T-helper 2 cell treated with Interferon-gamma antibody and Interleukin-4, amounts not matched to agents 5 μg/mL and 100 μg/mL, for 36 hours (primary cell): ENCODE measurements at regions not wholly inside any gene's neighbourhood (a gene's known extent, or its start where the extent isn't known, plus 50 kb on each side); places are given as distances from the start of the nearest gene placed in this dataset.

Source experiments
- DNase-seq: peaks from one replicate; pipeline ENCODE4 v3.0.0; 2021; ENCODE audit warnings: low spot score
- H3K27ac Mint-ChIP-seq: one replicate; pipeline ENCODE4 v1.8.0; 2021; ENCODE audit warnings: mild to moderate bottlenecking, mixed read lengths
- H3K27me3 Mint-ChIP-seq: one replicate; pipeline ENCODE4 v1.8.0; 2021; ENCODE audit warnings: low read depth, mixed read lengths
- H3K36me3 Mint-ChIP-seq: one replicate; pipeline ENCODE4 v1.8.0; 2021; ENCODE audit warnings: low read depth, mixed read lengths
- H3K4me1 Mint-ChIP-seq: one replicate; pipeline ENCODE4 v1.8.0; 2021; ENCODE audit warnings: low read depth, mixed read lengths
- H3K4me3 Mint-ChIP-seq: one replicate; pipeline ENCODE4 v1.8.0; 2022; ENCODE audit warnings: mild to moderate bottlenecking, moderate library complexity, mixed read lengths
- H3K9me3 Mint-ChIP-seq: one replicate; pipeline ENCODE4 v1.8.0; 2021; ENCODE audit warnings: mixed read lengths

GRCh38 chr22:49190816-49191505, 636.7 kb downstream of the BRD1 start:
- no peak overlapping the region for H3K4me3 Mint-ChIP-seq
- H3K36me3 Mint-ChIP-seq: no peaks in the 10 kb centered on the region
- H3K4me1 Mint-ChIP-seq: no peaks in the 10 kb centered on the region
- H3K27ac Mint-ChIP-seq: no peak overlapping the region
- DNase-seq: no peak
- H3K9me3 Mint-ChIP-seq: no peaks in the 10 kb centered on the region
- no peaks in the 10 kb centered on the region for H3K27me3 Mint-ChIP-seq

GRCh38 chr22:49189871-49190270, 637.8 kb downstream of the BRD1 start:
- H3K4me3 Mint-ChIP-seq: no peak overlapping the region
- H3K27ac Mint-ChIP-seq: no peak overlapping the region
- no peaks in the 10 kb centered on the region for H3K4me1 Mint-ChIP-seq
- no peaks in the 10 kb centered on the region for H3K27me3 Mint-ChIP-seq
- no peak for DNase-seq
- H3K36me3 Mint-ChIP-seq: no peaks in the 10 kb centered on the region
- no peaks in the 10 kb centered on the region for H3K9me3 Mint-ChIP-seq

GRCh38 chr22:49188591-49188990, 639.1 kb downstream of the BRD1 start:
- Mint-ChIP-seq H3K36me3 (no peaks in the 10 kb centered on the region), H3K9me3 (no peaks in the 10 kb centered on the region), H3K27ac (no peak overlapping the region), H3K27me3 (no peaks in the 10 kb centered on the region), H3K4me1 (no peaks in the 10 kb centered on the region), H3K4me3 (no peak overlapping the region)
- DNase-seq: no peak

GRCh38 chr22:49188091-49188490, 639.6 kb downstream of the BRD1 start:
- Mint-ChIP-seq H3K4me1 (no peaks in the 10 kb centered on the region), H3K27me3 (no peaks in the 10 kb centered on the region), H3K27ac (no peak overlapping the region), H3K36me3 (no peaks in the 10 kb centered on the region), H3K9me3 (no peaks in the 10 kb centered on the region), H3K4me3 (no peak overlapping the region)
- DNase-seq: no peak

- H3K4me3 Mint-ChIP-seq: no peak overlapping the region
- no peaks in the 10 kb centered on the region for H3K4me1 Mint-ChIP-seq
- H3K36me3 Mint-ChIP-seq: no peaks in the 10 kb centered on the region
- no peak for DNase-seq
- no peaks in the 10 kb centered on the region for H3K9me3 Mint-ChIP-seq
- H3K27me3 Mint-ChIP-seq: no peaks in the 10 kb centered on the region
- H3K27ac Mint-ChIP-seq: no peak overlapping the region
Observed at GRCh38 chr22:49186762-49187161, 640.9 kb downstream of the BRD1 start.

- Mint-ChIP-seq H3K4me3 (no peak overlapping the region), H3K27me3 (no peaks in the 10 kb centered on the region), H3K4me1 (no peaks in the 10 kb centered on the region), H3K9me3 (no peaks in the 10 kb centered on the region), H3K36me3 (no peaks in the 10 kb centered on the region), H3K27ac (no peak overlapping the region)
- DNase-seq: no peak
Observed at GRCh38 chr22:49186293-49186692, 641.4 kb downstream of the BRD1 start.

GRCh38 chr22:49185312-49185969, 642.2 kb downstream of the BRD1 start:
- Mint-ChIP-seq H3K4me3 (no peak overlapping the region), H3K4me1 (no peaks in the 10 kb centered on the region), H3K27me3 (no peaks in the 10 kb centered on the region), H3K9me3 (no peaks in the 10 kb centered on the region), H3K27ac (no peak overlapping the region), H3K36me3 (no peaks in the 10 kb centered on the region)
- no peak for DNase-seq

- Mint-ChIP-seq H3K36me3 (no peaks in the 10 kb centered on the region), H3K9me3 (no peaks in the 10 kb centered on the region), H3K27me3 (no peaks in the 10 kb centered on the region), H3K4me1 (no peaks in the 10 kb centered on the region), H3K4me3 (no peak overlapping the region), H3K27ac (no peak overlapping the region)
- DNase-seq: no peak
Observed at GRCh38 chr22:49184736-49185135, 642.9 kb downstream of the BRD1 start.

- no peak overlapping the region for H3K27ac Mint-ChIP-seq
Observed at GRCh38 chr22:49183826-49184216, 643.9 kb downstream of the BRD1 start.

GRCh38 chr22:49183208-49183825, 644.4 kb downstream of the BRD1 start:
- DNase-seq: no peak
- H3K9me3 Mint-ChIP-seq: no peaks in the 10 kb centered on the region
- no peak overlapping the region for H3K4me3 Mint-ChIP-seq
- no peak overlapping the region for H3K27ac Mint-ChIP-seq
- H3K4me1 Mint-ChIP-seq: no peaks in the 10 kb centered on the region
- H3K36me3 Mint-ChIP-seq: no peaks in the 10 kb centered on the region
- H3K27me3 Mint-ChIP-seq: no peaks in the 10 kb centered on the region

More at GRCh38 chr22:49183826-49184216, 643.9 kb downstream of the BRD1 start:
- no peak for DNase-seq
- Mint-ChIP-seq H3K4me3 (no peak overlapping the region), H3K4me1 (no peaks in the 10 kb centered on the region), H3K27me3 (no peaks in the 10 kb centered on the region), H3K36me3 (no peaks in the 10 kb centered on the region), H3K9me3 (no peaks in the 10 kb centered on the region)

GRCh38 chr22:49182416-49182815, 645.3 kb downstream of the BRD1 start:
- Mint-ChIP-seq H3K4me3 (no peak overlapping the region), H3K27me3 (no peaks in the 10 kb centered on the region), H3K36me3 (no peaks in the 10 kb centered on the region), H3K9me3 (no peaks in the 10 kb centered on the region), H3K27ac (no peak overlapping the region), H3K4me1 (no peaks in the 10 kb centered on the region)
- no peak for DNase-seq

- Mint-ChIP-seq H3K36me3 (no peaks in the 10 kb centered on the region), H3K27me3 (no peaks in the 10 kb centered on the region), H3K4me3 (no peak overlapping the region), H3K4me1 (no peaks in the 10 kb centered on the region), H3K27ac (no peak overlapping the region), H3K9me3 (no peaks in the 10 kb centered on the region)
- no peak for DNase-seq
Observed at GRCh38 chr22:49181942-49182341, 645.7 kb downstream of the BRD1 start.

GRCh38 chr22:49181431-49181830, 646.2 kb downstream of the BRD1 start:
- H3K9me3 Mint-ChIP-seq: no peaks in the 10 kb centered on the region
- no peak for DNase-seq
- H3K27ac Mint-ChIP-seq: no peak overlapping the region
- no peaks in the 10 kb centered on the region for H3K36me3 Mint-ChIP-seq
- no peak overlapping the region for H3K4me3 Mint-ChIP-seq
- H3K27me3 Mint-ChIP-seq: no peaks in the 10 kb centered on the region
- no peaks in the 10 kb centered on the region for H3K4me1 Mint-ChIP-seq

GRCh38 chr22:49180683-49181024, 647.0 kb downstream of the BRD1 start:
- no peak overlapping the region for H3K27ac Mint-ChIP-seq
- no peaks in the 10 kb centered on the region for H3K4me1 Mint-ChIP-seq
- H3K9me3 Mint-ChIP-seq: no peaks in the 10 kb centered on the region
- H3K4me3 Mint-ChIP-seq: no peak overlapping the region
- DNase-seq: no peak
- H3K27me3 Mint-ChIP-seq: no peaks in the 10 kb centered on the region
- no peaks in the 10 kb centered on the region for H3K36me3 Mint-ChIP-seq
